Ectodermal cell (in vitro differentiated cells): ENCODE measurements at regions not wholly inside any gene's neighbourhood (a gene's known extent, or its start where the extent isn't known, plus 50 kb on each side); places are given as distances from the start of the nearest gene placed in this dataset.

ENCODE experiments used
- H3K27ac ChIP-seq: 2 replicates; pipeline ENCODE4 v1.7.0; 2013; ENCODE audit warnings: mild to moderate bottlenecking, low read depth, low read length; ENCODE audit not compliant: insufficient read depth, poor library complexity, severe bottlenecking
- H3K27me3 ChIP-seq: 2 replicates; pipeline ENCODE4 v1.7.0; 2013; ENCODE audit warnings: mild to moderate bottlenecking, low read length; ENCODE audit not compliant: insufficient read depth, control insufficient read depth, poor library complexity, severe bottlenecking
- H3K36me3 ChIP-seq: one replicate; pipeline ENCODE4 v1.7.0; 2013; ENCODE audit warnings: low read length; ENCODE audit not compliant: control insufficient read depth, insufficient read depth
- H3K4me1 ChIP-seq: one replicate; pipeline ENCODE4 v1.7.0; 2013; ENCODE audit warnings: low read length; ENCODE audit not compliant: control insufficient read depth, insufficient read depth
- H3K4me3 ChIP-seq: 2 replicates; pipeline ENCODE4 v1.7.0; 2013; ENCODE audit warnings: low read depth, low read length, control low read depth; ENCODE audit not compliant: insufficient read depth
- H3K9me3 ChIP-seq: 2 replicates; pipeline ENCODE4 v1.7.0; 2013; ENCODE audit warnings: mild to moderate bottlenecking, low read length, moderate library complexity; ENCODE audit not compliant: control insufficient read depth
- WGBS, 2 experiments: methylation state at CpG; one replicate each; pipeline ENCODE4 v1.1.7; 2013; ENCODE audit warnings: missing lambda C conversion rate in 2 of 2; 5-methylcytosine and 5-hydroxymethylcytosine counted together

DNA sequence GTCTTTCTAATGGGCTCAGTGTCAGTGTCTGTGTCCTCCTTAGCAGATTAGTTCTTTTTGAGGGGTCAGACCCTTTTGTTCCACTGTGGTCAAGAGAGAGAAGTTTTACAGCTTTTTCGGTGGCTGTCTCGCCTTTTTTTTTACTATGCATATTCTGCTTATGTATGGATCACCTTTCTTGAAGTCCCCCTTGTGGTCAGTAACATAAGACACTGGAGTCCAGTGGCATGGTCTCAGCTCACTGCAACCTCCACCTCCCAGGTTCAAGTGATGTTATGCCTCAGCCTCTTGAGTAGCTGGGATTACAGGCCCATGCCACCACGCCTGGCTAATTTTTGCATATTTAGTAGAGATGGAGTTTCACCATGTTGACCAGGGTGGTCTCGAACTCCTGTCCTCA, 54.0 kb upstream of the PGRMC2 start:
- 86 to 91% methylated on average over 4 of the region's 4 CpGs for WGBS, 2 experiments
- no peaks in the 10 kb centered on the region for H3K9me3 ChIP-seq

DNA sequence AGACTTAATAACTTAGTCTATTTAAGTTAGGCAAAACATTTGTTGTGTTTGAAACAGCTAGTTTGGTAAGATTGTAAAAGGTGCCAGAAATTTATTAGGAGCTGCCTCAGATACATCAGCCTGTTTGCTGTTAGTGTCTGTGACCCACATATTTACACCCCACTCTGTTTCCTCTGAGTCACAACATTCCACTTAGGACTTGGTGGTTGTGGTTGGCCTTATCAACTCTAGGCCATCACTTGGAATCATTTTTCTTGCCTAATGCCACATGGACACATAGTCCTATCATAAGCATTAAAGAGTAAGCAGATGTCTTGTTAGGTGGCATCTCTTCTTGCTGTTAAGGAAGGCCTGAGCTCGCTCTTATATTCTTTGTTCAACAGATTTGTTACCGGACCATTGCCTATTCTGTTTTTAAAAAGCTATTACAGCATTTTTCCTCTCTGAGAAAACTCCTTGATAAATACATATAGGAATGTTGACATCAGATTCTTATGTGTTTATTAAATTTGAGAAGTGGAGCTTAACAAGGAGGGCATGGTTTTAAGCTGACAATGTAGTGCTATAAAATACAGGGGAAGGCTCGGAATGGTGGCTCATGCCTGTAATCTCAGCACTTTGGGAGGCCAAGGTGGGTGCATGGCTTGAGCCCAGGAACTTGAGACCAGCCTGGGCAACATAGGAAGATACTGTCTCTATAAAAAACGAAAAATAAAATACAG, 51.2 kb upstream of the PGRMC2 start:
- Histone ChIP-seq H3K27ac (no peak overlapping the region), H3K4me1 (no peaks in the 10 kb centered on the region), H3K9me3 (no peaks in the 10 kb centered on the region), H3K27me3 (no peaks in the 10 kb centered on the region), H3K4me3 (no peak overlapping the region), H3K36me3 (no peaks in the 10 kb centered on the region)
- 91 to 94% methylated on average over 3 to 4 of the region's 4 CpGs for WGBS, 2 experiments

More for the DNA sequence above, 54.0 kb upstream of the PGRMC2 start:
- no peak overlapping the region for H3K27ac ChIP-seq
- no peaks in the 10 kb centered on the region for H3K27me3 ChIP-seq
- no peak overlapping the region for H3K4me3 ChIP-seq
- no peaks in the 10 kb centered on the region for H3K4me1 ChIP-seq
- no peaks in the 10 kb centered on the region for H3K36me3 ChIP-seq

DNA sequence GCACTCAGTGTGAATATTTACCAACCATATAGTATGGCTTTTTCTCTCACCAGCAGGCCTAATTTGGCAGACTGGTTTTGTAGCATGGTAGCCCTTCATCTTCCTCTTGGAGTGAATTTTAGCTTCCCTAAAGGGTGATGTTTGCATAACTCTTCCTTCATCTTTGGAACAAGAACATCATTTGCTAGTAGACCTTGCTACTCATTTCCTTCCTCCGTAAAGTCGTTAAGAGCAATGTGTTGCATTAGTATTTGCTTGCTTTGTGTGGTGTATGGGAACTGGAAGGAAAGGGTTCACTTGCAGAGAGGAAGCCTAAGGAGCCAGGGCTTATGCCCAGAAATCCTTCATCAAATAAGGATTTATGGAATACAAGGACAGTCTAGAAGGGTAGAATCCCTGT, 50.2 kb upstream of the PGRMC2 start:
- Histone ChIP-seq H3K27ac (no peak overlapping the region), H3K4me1 (no peaks in the 10 kb centered on the region), H3K36me3 (no peaks in the 10 kb centered on the region), H3K27me3 (no peaks in the 10 kb centered on the region), H3K4me3 (no peak overlapping the region), H3K9me3 (no peaks in the 10 kb centered on the region)
- 93 to 96% methylated on average over 2 of the region's 2 CpGs for WGBS, 2 experiments
